ENCODE measurements at regions not wholly inside any gene's neighbourhood (a gene's known extent, or its start where the extent isn't known, plus 50 kb on each side); places are given as distances from the start of the nearest gene placed in this dataset.

GRCh38 chr2:195162194-195162593 is 494.8 kb upstream of the SLC39A10 start:
- H4K8ac ChIP-seq (ENCODE audit: low read depth, low read length): no peak overlapping the region
- no peak overlapping the region for H3K9ac ChIP-seq (ENCODE audit: low read length)
- H3K14ac ChIP-seq (ENCODE audit: low read length): no peak overlapping the region
- H3K27ac ChIP-seq (ENCODE audit: low read depth, low read length): no peak overlapping the region
- no peak overlapping the region for H2AFZ ChIP-seq (ENCODE audit: insufficient read depth, low read length, poor library complexity)
- no peak overlapping the region for H2BK120ac ChIP-seq (ENCODE audit: insufficient read depth, low read length, poor library complexity)
- no peak for DNase-seq
- no peak overlapping the region for H2AK5ac ChIP-seq (ENCODE audit: low read length)
- no peak overlapping the region for H2BK12ac ChIP-seq (ENCODE audit: low read length)
- no peaks in the 10 kb centered on the region for H3K79me2 ChIP-seq (ENCODE audit: control insufficient read depth, insufficient read depth, low read length, poor library complexity)
- no peak overlapping the region for H3K4ac ChIP-seq (ENCODE audit: low read depth, low read length)
- no peak overlapping the region for H3K23ac ChIP-seq (ENCODE audit: low read length)
- WGBS (ENCODE audit: extremely low coverage, insufficient coverage, insufficient read length): no CpG with 5 or more reads among the region's 3 CpGs
- H3K9me3 ChIP-seq (ENCODE audit: insufficient read depth, low read depth, low read length): no peaks in the 10 kb centered on the region
- H3K36me3 ChIP-seq (ENCODE audit: control insufficient read depth in 1 of 2, insufficient read depth in 2 of 2, low read length in 2 of 2): no peaks in the 10 kb centered on the region
- H3K4me1 ChIP-seq (ENCODE audit: control insufficient read depth in 1 of 2, insufficient read depth in 2 of 2, low read length in 2 of 2): no peaks in the 10 kb centered on the region
- H3K79me1 ChIP-seq (ENCODE audit: low read length): no peaks in the 10 kb centered on the region
- no peak overlapping the region for H2BK5ac ChIP-seq (ENCODE audit: low read depth, low read length, poor library complexity)
- no peaks in the 10 kb centered on the region for H3K27me3 ChIP-seq (ENCODE audit: insufficient read depth, low read length)
- H4K91ac ChIP-seq (ENCODE audit: low read depth, low read length): no peak overlapping the region
- H3K4me2 ChIP-seq (ENCODE audit: low read length): no peak overlapping the region
- H3K4me3 ChIP-seq (ENCODE audit: low read depth, low read length): no peak overlapping the region
- H3K18ac ChIP-seq (ENCODE audit: low read length): no peak overlapping the region
- no peak overlapping the region for H4K12ac ChIP-seq (ENCODE audit: low read depth, low read length)

GRCh38 chr2:195160963-195161362 is 496.1 kb upstream of the SLC39A10 start:
- Histone ChIP-seq H3K79me1 (ENCODE audit: low read length) (no peaks in the 10 kb centered on the region), H3K27ac (ENCODE audit: low read depth, low read length) (no peak overlapping the region), H3K9ac (ENCODE audit: low read length) (no peak overlapping the region), H2AK5ac (ENCODE audit: low read length) (no peak overlapping the region), H2BK12ac (ENCODE audit: low read length) (no peak overlapping the region), H3K79me2 (ENCODE audit: control insufficient read depth, insufficient read depth, low read length, poor library complexity) (no peaks in the 10 kb centered on the region), H2AFZ (ENCODE audit: insufficient read depth, low read length, poor library complexity) (no peak overlapping the region), H3K4ac (ENCODE audit: low read depth, low read length) (no peak overlapping the region), H3K9me3 (ENCODE audit: insufficient read depth, low read depth, low read length) (no peaks in the 10 kb centered on the region), H3K18ac (ENCODE audit: low read length) (no peak overlapping the region), H4K8ac (ENCODE audit: low read depth, low read length) (no peak overlapping the region), H3K4me1 (ENCODE audit: control insufficient read depth in 1 of 2, insufficient read depth in 2 of 2, low read length in 2 of 2) (no peaks in the 10 kb centered on the region), H3K4me2 (ENCODE audit: low read length) (no peak overlapping the region), H2BK5ac (ENCODE audit: low read depth, low read length, poor library complexity) (no peak overlapping the region), H3K23ac (ENCODE audit: low read length) (no peak overlapping the region), H2BK120ac (ENCODE audit: insufficient read depth, low read length, poor library complexity) (no peak overlapping the region), H3K14ac (ENCODE audit: low read length) (no peak overlapping the region), H3K27me3 (ENCODE audit: insufficient read depth, low read length) (no peaks in the 10 kb centered on the region), H4K12ac (ENCODE audit: low read depth, low read length) (no peak overlapping the region), H3K4me3 (ENCODE audit: low read depth, low read length) (no peak overlapping the region), H3K36me3 (ENCODE audit: control insufficient read depth in 1 of 2, insufficient read depth in 2 of 2, low read length in 2 of 2) (no peaks in the 10 kb centered on the region), H4K91ac (ENCODE audit: low read depth, low read length) (no peak overlapping the region)
- no peak for DNase-seq
- no CpG with 5 or more reads among the region's 2 CpGs for WGBS (ENCODE audit: extremely low coverage, insufficient coverage, insufficient read length)

GRCh38 chr2:195151711-195152110 is 505.3 kb upstream of the SLC39A10 start:
- no peak overlapping the region for H3K18ac ChIP-seq (ENCODE audit: low read length)
- no peaks in the 10 kb centered on the region for H3K36me3 ChIP-seq (ENCODE audit: control insufficient read depth in 1 of 2, insufficient read depth in 2 of 2, low read length in 2 of 2)
- no peak for DNase-seq
- no CpG with 5 or more reads among the region's 2 CpGs for WGBS (ENCODE audit: extremely low coverage, insufficient coverage, insufficient read length)
- H3K9me3 ChIP-seq (ENCODE audit: insufficient read depth, low read depth, low read length): no peaks in the 10 kb centered on the region
- H3K14ac ChIP-seq (ENCODE audit: low read length): no peak overlapping the region
- no peak overlapping the region for H3K4ac ChIP-seq (ENCODE audit: low read depth, low read length)
- H3K79me2 ChIP-seq (ENCODE audit: control insufficient read depth, insufficient read depth, low read length, poor library complexity): no peaks in the 10 kb centered on the region
- no peak overlapping the region for H3K23ac ChIP-seq (ENCODE audit: low read length)
- no peak overlapping the region for H2BK12ac ChIP-seq (ENCODE audit: low read length)
- H3K9ac ChIP-seq (ENCODE audit: low read length): no peak overlapping the region
- H3K4me1 ChIP-seq (ENCODE audit: control insufficient read depth in 1 of 2, insufficient read depth in 2 of 2, low read length in 2 of 2): no peaks in the 10 kb centered on the region
- H2AK5ac ChIP-seq (ENCODE audit: low read length): no peak overlapping the region
- H3K4me3 ChIP-seq (ENCODE audit: low read depth, low read length): no peak overlapping the region
- no peak overlapping the region for H4K12ac ChIP-seq (ENCODE audit: low read depth, low read length)
- no peaks in the 10 kb centered on the region for H3K27me3 ChIP-seq (ENCODE audit: insufficient read depth, low read length)
- no peak overlapping the region for H2BK5ac ChIP-seq (ENCODE audit: low read depth, low read length, poor library complexity)
- no peak overlapping the region for H2AFZ ChIP-seq (ENCODE audit: insufficient read depth, low read length, poor library complexity)
- H4K8ac ChIP-seq (ENCODE audit: low read depth, low read length): no peak overlapping the region
- H3K79me1 ChIP-seq (ENCODE audit: low read length): no peaks in the 10 kb centered on the region
- no peak overlapping the region for H4K91ac ChIP-seq (ENCODE audit: low read depth, low read length)
- no peak overlapping the region for H2BK120ac ChIP-seq (ENCODE audit: insufficient read depth, low read length, poor library complexity)
- H3K4me2 ChIP-seq (ENCODE audit: low read length): no peak overlapping the region
- no peak overlapping the region for H3K27ac ChIP-seq (ENCODE audit: low read depth, low read length)

GRCh38 chr2:195150819-195151218 is 506.2 kb upstream of the SLC39A10 start:
- H4K8ac ChIP-seq (ENCODE audit: low read depth, low read length): no peak overlapping the region
- no peak overlapping the region for H3K9ac ChIP-seq (ENCODE audit: low read length)
- no peaks in the 10 kb centered on the region for H3K27me3 ChIP-seq (ENCODE audit: insufficient read depth, low read length)
- no peak overlapping the region for H2BK120ac ChIP-seq (ENCODE audit: insufficient read depth, low read length, poor library complexity)
- H3K4me1 ChIP-seq (ENCODE audit: control insufficient read depth in 1 of 2, insufficient read depth in 2 of 2, low read length in 2 of 2): no peaks in the 10 kb centered on the region
- H3K4me2 ChIP-seq (ENCODE audit: low read length): no peak overlapping the region
- no peak overlapping the region for H4K12ac ChIP-seq (ENCODE audit: low read depth, low read length)
- H3K23ac ChIP-seq (ENCODE audit: low read length): no peak overlapping the region
- H2BK5ac ChIP-seq (ENCODE audit: low read depth, low read length, poor library complexity): no peak overlapping the region
- H3K4me3 ChIP-seq (ENCODE audit: low read depth, low read length): no peak overlapping the region
- no peak overlapping the region for H3K14ac ChIP-seq (ENCODE audit: low read length)
- WGBS (ENCODE audit: extremely low coverage, insufficient coverage, insufficient read length): no CpG with 5 or more reads among the region's 2 CpGs
- H2AK5ac ChIP-seq (ENCODE audit: low read length): no peak overlapping the region
- H4K91ac ChIP-seq (ENCODE audit: low read depth, low read length): no peak overlapping the region
- no peak overlapping the region for H3K4ac ChIP-seq (ENCODE audit: low read depth, low read length)
- H2AFZ ChIP-seq (ENCODE audit: insufficient read depth, low read length, poor library complexity): no peak overlapping the region
- no peaks in the 10 kb centered on the region for H3K79me1 ChIP-seq (ENCODE audit: low read length)
- no peaks in the 10 kb centered on the region for H3K79me2 ChIP-seq (ENCODE audit: control insufficient read depth, insufficient read depth, low read length, poor library complexity)
- no peak overlapping the region for H2BK12ac ChIP-seq (ENCODE audit: low read length)
- no peak overlapping the region for H3K27ac ChIP-seq (ENCODE audit: low read depth, low read length)
- H3K36me3 ChIP-seq (ENCODE audit: control insufficient read depth in 1 of 2, insufficient read depth in 2 of 2, low read length in 2 of 2): no peaks in the 10 kb centered on the region
- H3K9me3 ChIP-seq (ENCODE audit: insufficient read depth, low read depth, low read length): no peaks in the 10 kb centered on the region
- no peak for DNase-seq
- no peak overlapping the region for H3K18ac ChIP-seq (ENCODE audit: low read length)

Data from trophoblast cell (in vitro differentiated cells and primary cell).